ENCODE measurements at regions not wholly inside any gene's neighbourhood (a gene's known extent, or its start where the extent isn't known, plus 50 kb on each side); places are given as distances from the start of the nearest gene placed in this dataset.

GRCh38 chr11:19524171-19524671 is 188.4 kb upstream of the NAV2 start:
- DNase-seq (ENCODE audit: low read depth, low spot score) (no peak), FAIRE-seq (no peak)
- no peak overlapping the region for H3K9ac ChIP-seq (replicated peaks; ENCODE audit: extremely low read depth, insufficient read depth, low read length)
- ChIA-PET POLR2A (no interaction called here), CTCF (interaction anchor here (1.5 to 1.6 kb wide), 2 partner anchors 177 to 198 kb away, joined by 3 to 7 read pairs; no protein-coding TSS in a partner anchor)
- H3K27ac ChIP-seq (ENCODE audit: insufficient read depth, low read depth, low read length): no peak overlapping the region
- no peak overlapping the region for H2AFZ ChIP-seq (ENCODE audit: low read depth, low read length)
- TF ChIP-seq FOS (IDR thresholded peaks at IDR 0.05; ENCODE audit: borderline replicate concordance, insufficient read depth, low read length) (no peak), POLR2AphosphoS5 (IDR thresholded peaks at IDR 0.05; ENCODE audit: insufficient read depth, low read depth, low read length) (no peak), POLR2A (IDR thresholded peaks at IDR 0.05; ENCODE audit: low read depth, low read length) (no peak), CTCF (IDR thresholded peaks at IDR 0.05; ENCODE audit: extremely low read depth in 1 of 2, insufficient read depth in 1 of 2, low read depth in 1 of 2, low read length in 2 of 2) (no peak), MYC (IDR thresholded peaks at IDR 0.05; ENCODE audit: low read depth, low read length) (no peak), JUN (IDR thresholded peaks at IDR 0.05; ENCODE audit: borderline replicate concordance, insufficient read depth, insufficient read length, low read depth) (no peak), MAX (IDR thresholded peaks at IDR 0.05; ENCODE audit: insufficient read depth, insufficient read length) (no peak), EZH2 (IDR thresholded peaks at IDR 0.05; ENCODE audit: borderline replicate concordance, low read depth, low read length, severe bottlenecking) (no peak), GATA2 (IDR thresholded peaks at IDR 0.05; ENCODE audit: insufficient read depth, insufficient read length, low read depth, low read length) (no peak)
- BruUV-seq (replicated peaks): no TSS peak
- no peak overlapping the region for H3K4me2 ChIP-seq (ENCODE audit: insufficient read depth, low read length)
- no peaks in the 10 kb centered on the region for H3K36me3 ChIP-seq (ENCODE audit: control insufficient read depth in 2 of 2, extremely low read depth in 1 of 2, insufficient read depth in 2 of 2, low read length in 2 of 2)
- no peaks in the 10 kb centered on the region for H3K79me2 ChIP-seq (ENCODE audit: control insufficient read depth, insufficient read depth, low read length)
- H3K27me3 ChIP-seq (ENCODE audit: control insufficient read depth in 2 of 2, insufficient read depth in 2 of 2, low read length in 2 of 2): peaks cover 0 to 2% of the 10 kb centered on the region in 2 experiments
- intact Hi-C loops (cut with micrococcal nuclease) (no loop called here), dilution Hi-C loops (cut with MboI; ENCODE audit: extremely low pct_ligation_motif_present, low sequenced_read_pairs) (no loop called here)
- no peak overlapping the region for H3K4me3 ChIP-seq (replicated peaks in 1 of 3; ENCODE audit: insufficient read depth in 1 of 3, low read depth in 1 of 3, low read length in 3 of 3)
- no peaks in the 10 kb centered on the region for H4K20me1 ChIP-seq (replicated peaks; ENCODE audit: control insufficient read depth, extremely low read depth, insufficient read depth, low read length)
- H3K4me1 ChIP-seq (ENCODE audit: control insufficient read depth, extremely low read depth, insufficient read depth, low read length): no peaks in the 10 kb centered on the region
- no peaks in the 10 kb centered on the region for H3K9me1 ChIP-seq (replicated peaks; ENCODE audit: control insufficient read depth, extremely low read depth, insufficient read depth, low read length)
- no peaks in the 10 kb centered on the region for H3K9me3 ChIP-seq (replicated peaks; ENCODE audit: control insufficient read depth, insufficient read depth, low read length)

Data from endothelial cell of umbilical vein (primary cell).